H9 (cell line): ENCODE measurements at regions not wholly inside any gene's neighbourhood (a gene's known extent, or its start where the extent isn't known, plus 50 kb on each side); places are given as distances from the start of the nearest gene placed in this dataset.

Source experiments
- DNase-seq: peaks from one replicate; pipeline ENCODE4 v3.0.0-alpha.2; 2017
- H2AFZ ChIP-seq: one replicate; pipeline ENCODE4 v1.6.1; 2013; ENCODE audit warnings: mild to moderate bottlenecking, low read length, control low read depth, moderate library complexity
- H2AK5ac ChIP-seq: 2 replicates; pipeline ENCODE4 v1.6.1; 2013; ENCODE audit warnings: low read length, control low read depth, mixed read lengths; ENCODE audit not compliant: insufficient read length
- H2BK120ac ChIP-seq: one replicate; pipeline ENCODE4 v1.6.1; 2013; ENCODE audit warnings: low read depth, mild to moderate bottlenecking, low read length, control low read depth, inconsistent platforms; ENCODE audit not compliant: poor library complexity, severe bottlenecking
- H2BK12ac ChIP-seq: 2 replicates; pipeline ENCODE4 v1.6.1; 2013; ENCODE audit warnings: low read length, control low read depth, mixed read lengths, low read depth; ENCODE audit not compliant: insufficient read length
- H2BK15ac ChIP-seq: 2 replicates; pipeline ENCODE4 v1.6.1; 2013; ENCODE audit warnings: low read depth, low read length, control low read depth
- H2BK20ac ChIP-seq: one replicate; pipeline ENCODE4 v1.6.1; 2013; ENCODE audit warnings: low read depth, mild to moderate bottlenecking, low read length, control low read depth, inconsistent platforms; ENCODE audit not compliant: poor library complexity, severe bottlenecking
- H2BK5ac ChIP-seq: 2 replicates; pipeline ENCODE4 v1.6.1; 2013; ENCODE audit warnings: low read length, control low read depth, mixed read lengths; ENCODE audit not compliant: insufficient read length
- H3K14ac ChIP-seq: 2 replicates; pipeline ENCODE4 v1.6.1; 2013; ENCODE audit warnings: low read length, control low read depth; ENCODE audit not compliant: insufficient read depth
- H3K18ac ChIP-seq: 2 replicates; pipeline ENCODE4 v1.6.1; 2013; ENCODE audit warnings: low read depth, mild to moderate bottlenecking, mixed read lengths, low read length, control low read depth; ENCODE audit not compliant: insufficient read length
- H3K23ac ChIP-seq: 2 replicates; pipeline ENCODE4 v1.6.1; 2013; ENCODE audit warnings: low read length, control low read depth, mixed read lengths, low read depth; ENCODE audit not compliant: insufficient read length
- H3K23me2 ChIP-seq: 2 replicates; pipeline ENCODE4 v1.6.1; 2013; ENCODE audit warnings: low read depth, mild to moderate bottlenecking, mixed read lengths, low read length, control low read depth; ENCODE audit not compliant: insufficient read length, poor library complexity, severe bottlenecking
- H3K27ac ChIP-seq: 2 replicates; pipeline ENCODE4 v1.5.1; 2013; ENCODE audit warnings: low read length, control low read depth, mixed read lengths, low read depth; ENCODE audit not compliant: insufficient read length
- H3K27me3 ChIP-seq: 2 replicates; pipeline ENCODE4 v1.6.1; 2013; ENCODE audit warnings: low read length, control low read depth, inconsistent platforms; ENCODE audit not compliant: insufficient read depth
- H3K4ac ChIP-seq: 2 replicates; pipeline ENCODE4 v1.6.1; 2013; ENCODE audit warnings: low read depth, mild to moderate bottlenecking, control low read depth, inconsistent platforms, low read length, moderate library complexity
- H3K4me1 ChIP-seq: 2 replicates; pipeline ENCODE4 v1.6.1; 2013; ENCODE audit warnings: low read length, control low read depth, inconsistent platforms; ENCODE audit not compliant: insufficient read depth
- H3K4me2 ChIP-seq: 2 replicates; pipeline ENCODE4 v1.6.1; 2013; ENCODE audit warnings: low read length, control low read depth, mixed read lengths; ENCODE audit not compliant: insufficient read length, insufficient read depth
- H3K56ac ChIP-seq: 2 replicates; pipeline ENCODE4 v1.6.1; 2013; ENCODE audit warnings: low read depth, mild to moderate bottlenecking, mixed read lengths, low read length, control low read depth; ENCODE audit not compliant: insufficient read length
- H3K79me1 ChIP-seq: 2 replicates; pipeline ENCODE4 v1.6.1; 2013; ENCODE audit warnings: low read depth, mild to moderate bottlenecking, moderate library complexity, low read length, control low read depth, inconsistent platforms; ENCODE audit not compliant: insufficient read depth, poor library complexity, severe bottlenecking
- H3K79me2 ChIP-seq: 2 replicates; pipeline ENCODE4 v1.6.1; 2013; ENCODE audit warnings: low read length, control low read depth, inconsistent platforms; ENCODE audit not compliant: insufficient read depth
- H3K9ac ChIP-seq: 2 replicates; pipeline ENCODE4 v1.6.1; 2013; ENCODE audit warnings: low read length, control low read depth, mixed read lengths; ENCODE audit not compliant: insufficient read length; ENCODE audit errors: extremely low read depth
- H3K9me3 ChIP-seq: one replicate; pipeline ENCODE4 v1.6.1; 2013; ENCODE audit warnings: low read depth, low read length, inconsistent platforms; ENCODE audit not compliant: control insufficient read depth
- H3T11ph ChIP-seq: one replicate; pipeline ENCODE4 v1.6.1; 2013; ENCODE audit warnings: mild to moderate bottlenecking, low read length, control low read depth, inconsistent platforms
- H4K20me1 ChIP-seq: one replicate; pipeline ENCODE4 v1.6.1; 2013; ENCODE audit not compliant: control insufficient read depth, insufficient read length, insufficient read depth
- H4K5ac ChIP-seq: 2 replicates; pipeline ENCODE4 v1.6.1; 2013; ENCODE audit warnings: low read depth, mild to moderate bottlenecking, mixed read lengths, low read length, control low read depth; ENCODE audit not compliant: insufficient read length
- H4K8ac ChIP-seq: replicated peaks from 2 replicates; pipeline ENCODE4 v1.6.1; 2013; ENCODE audit warnings: low read length, control low read depth, mixed read lengths, low read depth; ENCODE audit not compliant: insufficient read length
- H4K91ac ChIP-seq: 2 replicates; pipeline ENCODE4 v1.6.1; 2013; ENCODE audit warnings: low read depth, mild to moderate bottlenecking, moderate library complexity, mixed read lengths, low read length, control low read depth; ENCODE audit not compliant: insufficient read length
- H3K27ac Mint-ChIP-seq, 3 experiments: 2 replicates in 2 of 3; 3 replicates in 1 of 3; pipeline ENCODE4 v1.8.0; 2020 to 2021; ENCODE audit warnings: mixed read lengths in 3 of 3, mild to moderate bottlenecking in 1 of 3, moderate library complexity in 1 of 3
- H3K27me3 Mint-ChIP-seq: 2 replicates; pipeline ENCODE4 v1.8.0; 2021; ENCODE audit warnings: low read depth, mild to moderate bottlenecking, moderate library complexity, mixed read lengths
- H3K36me3 Mint-ChIP-seq, 3 experiments: 2 replicates in 2 of 3; 3 replicates in 1 of 3; pipeline ENCODE4 v1.8.0; 2020 to 2021; ENCODE audit warnings: low read depth in 3 of 3, mixed read lengths in 3 of 3; ENCODE audit not compliant: insufficient read depth in 1 of 3
- H3K4me1 Mint-ChIP-seq, 2 experiments: 2 replicates each; pipeline ENCODE4 v1.8.0; 2020; ENCODE audit warnings: mixed read lengths in 2 of 2
- H3K4me3 Mint-ChIP-seq, 2 experiments: 2 replicates in 1 of 2; 3 replicates in 1 of 2; pipeline ENCODE4 v1.8.0; 2020 to 2021; ENCODE audit warnings: mild to moderate bottlenecking in 2 of 2, mixed read lengths in 2 of 2, moderate library complexity in 1 of 2
- H3K9me3 Mint-ChIP-seq, 2 experiments: 2 replicates in 1 of 2; 3 replicates in 1 of 2; pipeline ENCODE4 v1.8.0; 2020; ENCODE audit warnings: mild to moderate bottlenecking in 2 of 2, mixed read lengths in 2 of 2, moderate library complexity in 1 of 2
- CTCF ChIP-seq: fragments of 200-600 bp; sonication (generic); conservative IDR thresholded peaks from 3 replicates; pipeline ENCODE4 v1.8.0; 2021; ENCODE audit warnings: antibody characterized with exemption, mild to moderate bottlenecking
- WGBS: extraction: QIAGEN DNeasy Blood & Tissue Kit; methylation state at CpG from one replicate; pipeline ENCODE4 v1.1.7; 2013; ENCODE audit warnings: missing lambda C conversion rate, low lambda C conversion rate, mixed read lengths; ENCODE audit not compliant: insufficient read length; ENCODE audit errors: extremely low coverage; 5-methylcytosine and 5-hydroxymethylcytosine counted together

- Mint-ChIP-seq H3K4me1 (peaks cover 29 to 32% of the 10 kb centered on the region in 2 experiments), H3K27me3 (no peaks in the 10 kb centered on the region)
Observed at GRCh38 chr1:39105061-39105840, 79.1 kb downstream of the NDUFS5 start.

More at GRCh38 chr1:39105061-39105840, 79.1 kb downstream of the NDUFS5 start:
- H3K36me3 Mint-ChIP-seq = no peaks in the 10 kb centered on the region
- no peak overlapping the region for H3K27ac Mint-ChIP-seq
- no peak overlapping the region for H4K5ac ChIP-seq
- H3K79me1 ChIP-seq = no peaks in the 10 kb centered on the region
- no peak overlapping the region for H3K23ac ChIP-seq
- H3K18ac ChIP-seq = peak overlapping the region; percentile 97
- no peak overlapping the region; the same call in 1 of the 2 replicates for H3K4ac ChIP-seq
- peak; percentile 46 for DNase-seq
- no peak overlapping the region for H2BK20ac ChIP-seq
- H3K27ac ChIP-seq = no peak overlapping the region
- peak overlapping the region; percentile 93 for H4K91ac ChIP-seq
- no peaks in the 10 kb centered on the region for H4K20me1 ChIP-seq
- no peak overlapping the region; the same call in 1 of the 2 replicates for H2BK15ac ChIP-seq
- no peaks in the 10 kb centered on the region for H3K9me3 ChIP-seq
- H3K27me3 ChIP-seq = no peaks in the 10 kb centered on the region
- H2AFZ ChIP-seq = no peak overlapping the region
- H3T11ph ChIP-seq = no peak overlapping the region
- no peak overlapping the region for H4K8ac ChIP-seq
- peak overlapping the region; percentile 95 for H3K4me2 ChIP-seq
- H2BK12ac ChIP-seq = no peak overlapping the region
- H3K56ac ChIP-seq = no peak overlapping the region
- WGBS = no CpG with 5 or more reads among the region's 116 CpGs
- no peak overlapping the region for H2BK120ac ChIP-seq
- H3K4me1 ChIP-seq = peaks cover 8% of the 10 kb centered on the region; the same call in 1 of the 2 replicates
- H3K9ac ChIP-seq = peak overlapping the region; percentile 95
- H3K14ac ChIP-seq = peak overlapping the region; percentile 99
- H3K79me2 ChIP-seq = peaks cover 24% of the 10 kb centered on the region; the same call in 1 of the 2 replicates
- H3K9me3 Mint-ChIP-seq = no peaks in the 10 kb centered on the region
- no peak overlapping the region for H2AK5ac ChIP-seq
- H3K4me3 Mint-ChIP-seq = peak overlapping the region; percentile 69 to 77
- peaks cover 19% of the 10 kb centered on the region for H3K23me2 ChIP-seq
- TF ChIP-seq CTCF = no peak
- no peak overlapping the region for H2BK5ac ChIP-seq
